H1 (cell line): ENCODE measurements at regions not wholly inside any gene's neighbourhood (a gene's known extent, or its start where the extent isn't known, plus 50 kb on each side); places are given as distances from the start of the nearest gene placed in this dataset.

Experiments used
- MAFK ChIP-seq: IDR thresholded peaks from 2 replicates; pipeline ENCODE4 v1.6.1; 2012; ENCODE audit warnings: low read depth, mild to moderate bottlenecking, improper control_type of control experiment, low read length
- TF ChIP-seq, protein P1 (sequence below): fragments of 300-600 bp; sonication (generic); IDR thresholded peaks from 2 replicates; pipeline ENCODE4 v1.7.1; 2012; ENCODE audit warnings: low read length, moderate library complexity, mild to moderate bottlenecking, inconsistent platforms; ENCODE audit not compliant: insufficient replicate concordance

DNA sequence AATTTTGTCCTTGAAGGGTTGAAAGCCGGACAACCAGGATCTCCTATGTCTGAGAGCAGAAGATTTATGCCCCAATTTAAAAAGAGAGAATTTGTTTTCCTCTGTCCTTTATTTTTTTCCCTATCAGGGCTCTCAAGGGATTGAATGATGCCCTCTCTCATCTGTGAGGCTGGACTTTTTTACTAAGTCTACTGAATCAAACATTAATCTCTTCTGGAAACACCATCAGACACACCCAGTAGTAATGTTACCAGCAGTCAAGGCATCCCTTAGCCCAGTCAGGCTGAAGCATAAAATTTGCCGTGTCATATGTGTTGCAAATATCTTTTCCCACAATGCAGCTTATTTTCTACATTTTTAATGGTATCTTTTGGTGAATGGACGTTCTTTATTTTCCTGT, 1497.9 kb downstream of the MAT2B start (continued):
- TF ChIP-seq, protein P1, sequence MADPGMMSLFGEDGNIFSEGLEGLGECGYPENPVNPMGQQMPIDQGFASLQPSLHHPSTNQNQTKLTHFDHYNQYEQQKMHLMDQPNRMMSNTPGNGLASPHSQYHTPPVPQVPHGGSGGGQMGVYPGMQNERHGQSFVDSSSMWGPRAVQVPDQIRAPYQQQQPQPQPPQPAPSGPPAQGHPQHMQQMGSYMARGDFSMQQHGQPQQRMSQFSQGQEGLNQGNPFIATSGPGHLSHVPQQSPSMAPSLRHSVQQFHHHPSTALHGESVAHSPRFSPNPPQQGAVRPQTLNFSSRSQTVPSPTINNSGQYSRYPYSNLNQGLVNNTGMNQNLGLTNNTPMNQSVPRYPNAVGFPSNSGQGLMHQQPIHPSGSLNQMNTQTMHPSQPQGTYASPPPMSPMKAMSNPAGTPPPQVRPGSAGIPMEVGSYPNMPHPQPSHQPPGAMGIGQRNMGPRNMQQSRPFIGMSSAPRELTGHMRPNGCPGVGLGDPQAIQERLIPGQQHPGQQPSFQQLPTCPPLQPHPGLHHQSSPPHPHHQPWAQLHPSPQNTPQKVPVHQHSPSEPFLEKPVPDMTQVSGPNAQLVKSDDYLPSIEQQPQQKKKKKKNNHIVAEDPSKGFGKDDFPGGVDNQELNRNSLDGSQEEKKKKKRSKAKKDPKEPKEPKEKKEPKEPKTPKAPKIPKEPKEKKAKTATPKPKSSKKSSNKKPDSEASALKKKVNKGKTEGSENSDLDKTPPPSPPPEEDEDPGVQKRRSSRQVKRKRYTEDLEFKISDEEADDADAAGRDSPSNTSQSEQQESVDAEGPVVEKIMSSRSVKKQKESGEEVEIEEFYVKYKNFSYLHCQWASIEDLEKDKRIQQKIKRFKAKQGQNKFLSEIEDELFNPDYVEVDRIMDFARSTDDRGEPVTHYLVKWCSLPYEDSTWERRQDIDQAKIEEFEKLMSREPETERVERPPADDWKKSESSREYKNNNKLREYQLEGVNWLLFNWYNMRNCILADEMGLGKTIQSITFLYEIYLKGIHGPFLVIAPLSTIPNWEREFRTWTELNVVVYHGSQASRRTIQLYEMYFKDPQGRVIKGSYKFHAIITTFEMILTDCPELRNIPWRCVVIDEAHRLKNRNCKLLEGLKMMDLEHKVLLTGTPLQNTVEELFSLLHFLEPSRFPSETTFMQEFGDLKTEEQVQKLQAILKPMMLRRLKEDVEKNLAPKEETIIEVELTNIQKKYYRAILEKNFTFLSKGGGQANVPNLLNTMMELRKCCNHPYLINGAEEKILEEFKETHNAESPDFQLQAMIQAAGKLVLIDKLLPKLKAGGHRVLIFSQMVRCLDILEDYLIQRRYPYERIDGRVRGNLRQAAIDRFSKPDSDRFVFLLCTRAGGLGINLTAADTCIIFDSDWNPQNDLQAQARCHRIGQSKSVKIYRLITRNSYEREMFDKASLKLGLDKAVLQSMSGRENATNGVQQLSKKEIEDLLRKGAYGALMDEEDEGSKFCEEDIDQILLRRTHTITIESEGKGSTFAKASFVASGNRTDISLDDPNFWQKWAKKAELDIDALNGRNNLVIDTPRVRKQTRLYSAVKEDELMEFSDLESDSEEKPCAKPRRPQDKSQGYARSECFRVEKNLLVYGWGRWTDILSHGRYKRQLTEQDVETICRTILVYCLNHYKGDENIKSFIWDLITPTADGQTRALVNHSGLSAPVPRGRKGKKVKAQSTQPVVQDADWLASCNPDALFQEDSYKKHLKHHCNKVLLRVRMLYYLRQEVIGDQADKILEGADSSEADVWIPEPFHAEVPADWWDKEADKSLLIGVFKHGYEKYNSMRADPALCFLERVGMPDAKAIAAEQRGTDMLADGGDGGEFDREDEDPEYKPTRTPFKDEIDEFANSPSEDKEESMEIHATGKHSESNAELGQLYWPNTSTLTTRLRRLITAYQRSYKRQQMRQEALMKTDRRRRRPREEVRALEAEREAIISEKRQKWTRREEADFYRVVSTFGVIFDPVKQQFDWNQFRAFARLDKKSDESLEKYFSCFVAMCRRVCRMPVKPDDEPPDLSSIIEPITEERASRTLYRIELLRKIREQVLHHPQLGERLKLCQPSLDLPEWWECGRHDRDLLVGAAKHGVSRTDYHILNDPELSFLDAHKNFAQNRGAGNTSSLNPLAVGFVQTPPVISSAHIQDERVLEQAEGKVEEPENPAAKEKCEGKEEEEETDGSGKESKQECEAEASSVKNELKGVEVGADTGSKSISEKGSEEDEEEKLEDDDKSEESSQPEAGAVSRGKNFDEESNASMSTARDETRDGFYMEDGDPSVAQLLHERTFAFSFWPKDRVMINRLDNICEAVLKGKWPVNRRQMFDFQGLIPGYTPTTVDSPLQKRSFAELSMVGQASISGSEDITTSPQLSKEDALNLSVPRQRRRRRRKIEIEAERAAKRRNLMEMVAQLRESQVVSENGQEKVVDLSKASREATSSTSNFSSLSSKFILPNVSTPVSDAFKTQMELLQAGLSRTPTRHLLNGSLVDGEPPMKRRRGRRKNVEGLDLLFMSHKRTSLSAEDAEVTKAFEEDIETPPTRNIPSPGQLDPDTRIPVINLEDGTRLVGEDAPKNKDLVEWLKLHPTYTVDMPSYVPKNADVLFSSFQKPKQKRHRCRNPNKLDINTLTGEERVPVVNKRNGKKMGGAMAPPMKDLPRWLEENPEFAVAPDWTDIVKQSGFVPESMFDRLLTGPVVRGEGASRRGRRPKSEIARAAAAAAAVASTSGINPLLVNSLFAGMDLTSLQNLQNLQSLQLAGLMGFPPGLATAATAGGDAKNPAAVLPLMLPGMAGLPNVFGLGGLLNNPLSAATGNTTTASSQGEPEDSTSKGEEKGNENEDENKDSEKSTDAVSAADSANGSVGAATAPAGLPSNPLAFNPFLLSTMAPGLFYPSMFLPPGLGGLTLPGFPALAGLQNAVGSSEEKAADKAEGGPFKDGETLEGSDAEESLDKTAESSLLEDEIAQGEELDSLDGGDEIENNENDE, result no peak
- TF ChIP-seq MAFK, result no peak
- TF ChIP-seq, all 59 proteins: peak for 0
